HL-60 (cell line): ENCODE measurements at regions not wholly inside any gene's neighbourhood (a gene's known extent, or its start where the extent isn't known, plus 50 kb on each side); places are given as distances from the start of the nearest gene placed in this dataset.

Source experiments
- DNase-seq, 2 experiments: peaks; one replicate each; pipeline ENCODE4 v3.0.0-alpha.2; 2010 to 2020; ENCODE audit warnings: low read depth in 1 of 2, low spot score in 1 of 2
- H3K27ac ChIP-seq: fragments of 250-450 bp; sonication (Bioruptor Pico); replicated peaks from 2 replicates; pipeline ENCODE4 v1.5.1; 2020; ENCODE audit warnings: mild to moderate bottlenecking, moderate library complexity
- H3K27me3 ChIP-seq: fragments of 250-450 bp; sonication (Bioruptor Pico); 2 replicates; pipeline ENCODE4 v1.5.1; 2021; ENCODE audit warnings: mild to moderate bottlenecking, moderate library complexity; ENCODE audit not compliant: insufficient read depth, poor library complexity, severe bottlenecking
- H3K4me3 ChIP-seq: replicated peaks from 2 replicates; pipeline ENCODE4 v1.5.1; 2011; ENCODE audit warnings: mild to moderate bottlenecking, control low read depth, low read length; ENCODE audit not compliant: insufficient read depth
- GABPA ChIP-seq: IDR thresholded peaks from 2 replicates; pipeline ENCODE4 v1.6.1; 2012; ENCODE audit warnings: low read depth
- POLR2AphosphoS5 ChIP-seq: IDR thresholded peaks from 2 replicates; pipeline ENCODE4 v1.6.1; 2012; ENCODE audit warnings: low read depth
- SPI1 ChIP-seq: IDR thresholded peaks from 2 replicates; pipeline ENCODE4 v1.6.1; 2012; ENCODE audit warnings: low read depth, mild to moderate bottlenecking, borderline replicate concordance
- TF ChIP-seq, protein P1 (sequence below): IDR thresholded peaks from 2 replicates; pipeline ENCODE4 v1.6.1; 2012; ENCODE audit warnings: low read depth; ENCODE audit not compliant: insufficient replicate concordance
- TF ChIP-seq, protein P2 (sequence below): IDR thresholded peaks from one replicate; pipeline ENCODE4 v1.5.1; 2011; ENCODE audit warnings: low read length, control low read depth, inconsistent platforms; ENCODE audit not compliant: insufficient read depth

DNA sequence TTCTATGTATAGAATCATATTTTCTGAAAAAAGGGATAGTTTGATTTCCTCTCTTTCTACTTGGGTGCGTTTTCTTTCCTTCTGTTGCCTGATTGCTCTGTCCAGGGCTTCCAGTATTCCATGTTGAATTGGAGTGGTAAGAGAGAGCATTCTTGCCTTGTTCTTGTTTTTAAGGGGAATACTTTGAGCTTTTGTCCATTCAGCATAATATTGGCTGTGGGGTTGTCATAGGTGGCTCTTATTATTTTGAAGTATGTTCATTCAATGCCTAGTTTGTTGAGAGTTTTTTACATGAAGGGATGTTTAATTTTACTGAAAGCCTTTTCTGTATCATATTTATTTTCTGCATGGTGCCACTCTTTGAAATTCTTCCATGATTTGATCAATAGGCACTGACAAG lies 173.5 kb upstream of the IRS2 start:
- H3K27me3 ChIP-seq, result peaks cover 3% of the 10 kb centered on the region

GRCh38 chr13:109957875-109958274 lies 171.5 kb upstream of the IRS2 start:
- TF ChIP-seq POLR2AphosphoS5 (no peak), GABPA (no peak), SPI1 (no peak)
- TF ChIP-seq, protein P1, sequence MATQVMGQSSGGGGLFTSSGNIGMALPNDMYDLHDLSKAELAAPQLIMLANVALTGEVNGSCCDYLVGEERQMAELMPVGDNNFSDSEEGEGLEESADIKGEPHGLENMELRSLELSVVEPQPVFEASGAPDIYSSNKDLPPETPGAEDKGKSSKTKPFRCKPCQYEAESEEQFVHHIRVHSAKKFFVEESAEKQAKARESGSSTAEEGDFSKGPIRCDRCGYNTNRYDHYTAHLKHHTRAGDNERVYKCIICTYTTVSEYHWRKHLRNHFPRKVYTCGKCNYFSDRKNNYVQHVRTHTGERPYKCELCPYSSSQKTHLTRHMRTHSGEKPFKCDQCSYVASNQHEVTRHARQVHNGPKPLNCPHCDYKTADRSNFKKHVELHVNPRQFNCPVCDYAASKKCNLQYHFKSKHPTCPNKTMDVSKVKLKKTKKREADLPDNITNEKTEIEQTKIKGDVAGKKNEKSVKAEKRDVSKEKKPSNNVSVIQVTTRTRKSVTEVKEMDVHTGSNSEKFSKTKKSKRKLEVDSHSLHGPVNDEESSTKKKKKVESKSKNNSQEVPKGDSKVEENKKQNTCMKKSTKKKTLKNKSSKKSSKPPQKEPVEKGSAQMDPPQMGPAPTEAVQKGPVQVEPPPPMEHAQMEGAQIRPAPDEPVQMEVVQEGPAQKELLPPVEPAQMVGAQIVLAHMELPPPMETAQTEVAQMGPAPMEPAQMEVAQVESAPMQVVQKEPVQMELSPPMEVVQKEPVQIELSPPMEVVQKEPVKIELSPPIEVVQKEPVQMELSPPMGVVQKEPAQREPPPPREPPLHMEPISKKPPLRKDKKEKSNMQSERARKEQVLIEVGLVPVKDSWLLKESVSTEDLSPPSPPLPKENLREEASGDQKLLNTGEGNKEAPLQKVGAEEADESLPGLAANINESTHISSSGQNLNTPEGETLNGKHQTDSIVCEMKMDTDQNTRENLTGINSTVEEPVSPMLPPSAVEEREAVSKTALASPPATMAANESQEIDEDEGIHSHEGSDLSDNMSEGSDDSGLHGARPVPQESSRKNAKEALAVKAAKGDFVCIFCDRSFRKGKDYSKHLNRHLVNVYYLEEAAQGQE, result no peak
- TF ChIP-seq, protein P2, sequence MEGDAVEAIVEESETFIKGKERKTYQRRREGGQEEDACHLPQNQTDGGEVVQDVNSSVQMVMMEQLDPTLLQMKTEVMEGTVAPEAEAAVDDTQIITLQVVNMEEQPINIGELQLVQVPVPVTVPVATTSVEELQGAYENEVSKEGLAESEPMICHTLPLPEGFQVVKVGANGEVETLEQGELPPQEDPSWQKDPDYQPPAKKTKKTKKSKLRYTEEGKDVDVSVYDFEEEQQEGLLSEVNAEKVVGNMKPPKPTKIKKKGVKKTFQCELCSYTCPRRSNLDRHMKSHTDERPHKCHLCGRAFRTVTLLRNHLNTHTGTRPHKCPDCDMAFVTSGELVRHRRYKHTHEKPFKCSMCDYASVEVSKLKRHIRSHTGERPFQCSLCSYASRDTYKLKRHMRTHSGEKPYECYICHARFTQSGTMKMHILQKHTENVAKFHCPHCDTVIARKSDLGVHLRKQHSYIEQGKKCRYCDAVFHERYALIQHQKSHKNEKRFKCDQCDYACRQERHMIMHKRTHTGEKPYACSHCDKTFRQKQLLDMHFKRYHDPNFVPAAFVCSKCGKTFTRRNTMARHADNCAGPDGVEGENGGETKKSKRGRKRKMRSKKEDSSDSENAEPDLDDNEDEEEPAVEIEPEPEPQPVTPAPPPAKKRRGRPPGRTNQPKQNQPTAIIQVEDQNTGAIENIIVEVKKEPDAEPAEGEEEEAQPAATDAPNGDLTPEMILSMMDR, result no peak
- no peak overlapping the region for H3K4me3 ChIP-seq
- H3K27me3 ChIP-seq, result peaks cover 3% of the 10 kb centered on the region
- DNase-seq, result no peak
- H3K27ac ChIP-seq, result no peak overlapping the region

More for the DNA sequence above, 173.5 kb upstream of the IRS2 start:
- Histone ChIP-seq H3K27ac (no peak overlapping the region), H3K4me3 (no peak overlapping the region)
- no peak for DNase-seq
- no peak for TF ChIP-seq POLR2AphosphoS5
- TF ChIP-seq SPI1, result no peak
- TF ChIP-seq, protein P2, result no peak
- TF ChIP-seq, protein P1, result no peak
- no peak for TF ChIP-seq GABPA

DNA sequence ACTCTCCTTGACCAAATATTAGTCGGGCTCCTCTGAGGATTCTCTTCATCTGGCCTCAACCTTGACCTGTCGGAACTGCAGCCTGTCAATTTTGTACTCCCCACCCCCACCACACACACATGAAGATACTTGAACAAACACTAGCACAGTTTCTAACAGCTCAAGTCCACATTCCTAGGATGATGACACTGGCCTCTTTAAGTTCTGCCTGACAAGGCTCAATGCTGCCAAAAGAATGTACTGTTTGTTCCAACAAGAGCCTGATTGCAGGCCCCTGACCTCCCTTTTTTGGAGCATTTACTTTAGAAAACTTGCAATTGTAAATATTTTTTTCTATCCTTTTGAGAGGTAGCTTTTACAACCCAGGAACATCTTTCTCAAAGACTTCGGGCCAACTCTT lies 169.2 kb upstream of the IRS2 start:
- H3K27me3 ChIP-seq, result peaks cover 3% of the 10 kb centered on the region
- no peak overlapping the region for H3K27ac ChIP-seq
- no peak for TF ChIP-seq SPI1
- TF ChIP-seq POLR2AphosphoS5, result no peak
- TF ChIP-seq, protein P2, result no peak
- TF ChIP-seq, protein P1, result no peak
- TF ChIP-seq GABPA, result no peak
- H3K4me3 ChIP-seq, result no peak overlapping the region
- no peak for DNase-seq
